Ecto neural progenitor cell (in vitro differentiated cells): ENCODE measurements at regions not wholly inside any gene's neighbourhood (a gene's known extent, or its start where the extent isn't known, plus 50 kb on each side); places are given as distances from the start of the nearest gene placed in this dataset.

ENCODE experiments used
- DNase-seq: peaks from one replicate; pipeline ENCODE4 v3.0.0-alpha.2; 2018; ENCODE audit warnings: low spot score

DNA sequence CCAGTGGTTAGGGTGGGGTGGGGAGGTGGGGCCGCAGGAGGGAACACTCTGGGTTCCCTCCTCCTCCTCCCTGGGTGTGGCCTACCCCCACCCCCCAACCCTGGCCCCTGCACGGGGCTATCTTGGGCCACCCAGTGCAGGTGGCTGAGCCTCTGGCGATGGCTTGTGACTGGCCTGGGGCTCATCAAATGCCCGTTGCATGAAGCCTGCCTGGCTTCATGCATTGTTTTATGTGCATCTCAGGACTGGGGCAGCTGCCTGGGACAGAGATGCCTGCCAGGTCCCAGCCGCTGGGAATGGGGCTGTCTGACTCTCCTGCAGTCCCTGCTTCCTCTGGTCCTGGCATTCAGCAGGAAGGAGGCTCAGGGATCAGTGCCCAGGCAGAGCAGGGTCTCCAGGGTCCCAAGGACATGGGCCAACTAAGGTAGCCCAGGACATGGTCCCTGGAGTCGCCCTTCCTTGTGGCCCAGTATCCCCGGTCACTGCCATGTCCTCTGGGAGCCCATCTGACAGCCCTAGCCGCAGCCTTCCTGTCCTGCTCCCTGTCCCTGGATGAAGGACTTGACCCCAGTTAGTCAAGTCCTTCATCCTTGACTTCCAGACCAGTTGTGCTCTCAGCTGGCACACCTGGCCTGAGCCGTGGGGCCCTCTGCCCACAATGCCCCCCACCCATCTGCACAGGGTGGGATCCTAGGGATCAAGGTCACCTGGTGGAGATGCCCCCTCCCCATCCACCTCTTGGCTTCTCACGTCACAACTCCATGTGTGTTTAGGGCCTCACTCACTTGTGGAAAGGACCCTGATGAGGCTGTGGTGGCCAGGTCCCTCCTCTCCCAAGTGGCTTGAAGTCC, 112.1 kb upstream of the FGF3 start:
- DNase-seq, result no peak

DNA sequence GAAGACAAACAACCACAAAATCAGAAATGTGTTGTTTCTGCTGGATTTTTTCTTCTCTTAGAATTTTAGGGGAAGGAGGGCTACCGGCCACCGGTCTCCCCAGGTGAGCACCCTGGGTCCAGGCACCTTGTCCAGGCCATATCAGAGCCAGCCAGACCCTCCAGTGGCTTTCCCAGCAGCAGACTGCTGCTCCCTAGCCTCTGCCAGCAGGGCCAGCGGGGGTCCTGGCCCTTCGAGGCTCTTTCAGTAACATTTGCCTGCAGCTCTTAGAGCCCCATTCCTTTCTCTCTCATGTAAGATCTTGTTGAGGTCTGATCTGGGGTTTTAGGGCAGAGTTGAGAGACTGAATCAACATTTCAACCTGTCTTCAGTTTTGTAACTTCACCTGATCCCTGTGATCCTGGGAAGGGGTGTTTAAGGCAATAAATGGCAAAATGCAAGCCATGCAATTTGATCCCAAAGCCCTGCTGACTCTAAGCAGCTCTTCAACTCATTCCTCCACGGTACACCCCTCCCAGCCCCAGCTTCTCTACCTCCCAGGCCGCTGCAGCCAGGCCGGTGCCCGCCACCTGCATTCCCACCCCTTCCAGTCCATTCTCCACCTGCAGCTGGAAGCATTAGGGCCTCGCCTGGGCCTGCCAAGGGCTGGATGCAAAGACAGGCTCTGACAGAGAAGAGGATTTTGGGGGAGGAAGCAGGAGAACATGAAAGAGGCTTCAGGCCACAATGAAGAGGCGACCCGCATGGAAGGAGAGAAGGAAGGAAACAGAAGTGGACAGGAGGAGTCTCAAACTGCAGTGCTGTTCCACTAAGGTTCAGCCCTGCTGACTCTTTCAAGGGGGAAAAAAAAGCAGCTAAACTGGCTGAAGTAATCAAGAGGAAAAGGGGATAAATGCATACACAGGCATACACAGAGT, 113.0 kb upstream of the FGF3 start:
- no peak for DNase-seq

GRCh38 chr11:69934861-69935494, 115.8 kb upstream of the FGF3 start:
- DNase-seq, result no peak

DNA sequence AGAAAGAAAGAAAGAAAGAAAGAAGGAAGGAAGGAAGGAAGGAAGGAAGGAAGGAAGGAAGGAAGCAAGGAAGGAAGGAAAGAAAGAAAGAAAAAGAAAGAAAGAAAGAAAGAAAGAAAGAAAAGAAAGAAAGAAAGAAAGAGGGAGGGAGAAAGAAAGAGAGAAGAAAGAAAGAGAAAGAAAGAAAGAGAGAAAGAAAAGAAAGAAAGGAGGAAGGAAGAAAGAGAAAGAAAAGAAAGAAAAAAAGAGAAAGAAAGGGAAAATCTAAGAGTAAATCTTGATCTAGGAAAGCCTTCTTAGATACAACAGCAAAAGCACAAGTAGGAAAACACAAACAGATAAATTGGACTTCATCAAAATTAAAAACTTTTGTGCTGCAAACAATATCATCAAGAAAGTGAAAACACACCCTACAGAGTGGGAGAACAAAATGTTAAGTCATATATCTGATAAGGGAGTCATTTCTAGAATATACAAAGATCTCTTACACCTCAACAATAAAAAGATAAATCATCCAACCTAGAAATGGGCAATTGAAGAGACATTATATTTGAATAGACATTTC, 116.8 kb upstream of the FGF3 start:
- no peak for DNase-seq

DNA sequence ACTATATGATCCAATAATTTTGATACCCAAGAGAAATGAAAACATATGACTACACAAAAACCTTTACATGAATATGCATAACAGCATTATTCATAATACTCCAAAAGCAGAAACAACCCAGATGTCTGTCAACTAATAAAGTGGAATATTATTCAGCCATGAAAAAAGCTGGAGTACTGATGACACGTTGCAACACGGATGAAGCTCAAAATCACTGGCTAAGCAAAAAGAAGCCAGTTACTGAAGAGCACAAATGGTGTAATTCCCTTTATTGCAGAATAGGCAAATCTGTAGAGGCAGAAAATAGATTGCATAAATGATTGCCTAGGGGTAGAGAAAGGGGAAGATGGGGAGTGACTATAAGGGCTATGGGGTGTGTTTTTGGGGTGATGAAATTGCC, 117.6 kb upstream of the FGF3 start:
- no peak for DNase-seq

DNA sequence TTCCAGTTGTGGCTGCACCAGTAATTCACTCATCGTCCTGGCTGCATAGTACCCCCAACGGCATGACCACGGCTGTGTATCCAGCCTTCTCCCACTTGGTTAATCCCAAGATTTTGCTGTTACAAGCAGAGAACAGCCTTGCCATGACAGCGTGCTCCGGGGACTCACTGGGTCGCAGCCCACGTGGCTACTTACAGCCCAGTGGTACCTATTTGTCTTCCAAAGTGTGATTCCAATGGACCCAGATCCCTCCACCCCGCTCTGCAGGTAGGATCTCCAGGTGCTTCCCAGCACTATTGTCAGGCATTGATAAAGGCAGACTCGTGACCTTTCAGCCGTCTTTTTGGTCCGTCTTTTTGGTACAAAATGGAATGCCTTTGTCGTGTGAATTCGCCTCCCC, 119.0 kb upstream of the FGF3 start:
- no peak for DNase-seq

DNA sequence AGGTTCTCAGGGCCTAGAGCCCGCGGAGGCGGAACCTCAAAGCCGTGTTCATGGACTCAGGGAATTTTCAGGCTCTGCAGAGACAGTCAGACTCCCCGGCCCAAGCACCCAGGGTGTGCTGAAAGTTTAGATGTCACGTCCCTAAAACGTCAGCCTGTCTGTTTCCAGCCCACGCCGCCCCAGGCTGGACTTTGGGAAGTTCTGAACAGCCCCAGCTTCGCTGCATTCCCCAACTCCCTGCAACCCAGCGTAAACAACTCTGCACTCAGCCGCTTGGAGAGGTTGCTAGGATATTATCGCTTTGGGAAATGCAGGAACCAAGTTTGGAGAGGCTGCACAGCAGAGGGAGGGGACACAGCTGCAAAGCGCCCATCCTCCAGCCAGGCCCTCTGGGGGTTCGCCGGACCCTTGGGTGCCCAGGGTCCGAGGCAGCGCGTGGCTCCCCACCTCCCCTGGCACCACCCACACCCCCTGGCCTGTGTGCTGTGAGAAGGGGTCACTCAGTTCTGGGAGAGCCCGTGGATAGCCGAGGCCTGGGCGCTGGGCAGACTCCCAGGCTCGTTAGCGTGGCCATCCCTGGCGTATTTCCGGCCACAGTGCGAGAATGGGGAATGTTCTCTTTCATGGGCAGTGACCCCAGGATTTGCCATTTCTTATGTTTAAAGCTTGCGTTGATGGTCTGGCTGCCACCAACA, 120.5 kb upstream of the FGF3 start:
- DNase-seq, result no peak

DNA sequence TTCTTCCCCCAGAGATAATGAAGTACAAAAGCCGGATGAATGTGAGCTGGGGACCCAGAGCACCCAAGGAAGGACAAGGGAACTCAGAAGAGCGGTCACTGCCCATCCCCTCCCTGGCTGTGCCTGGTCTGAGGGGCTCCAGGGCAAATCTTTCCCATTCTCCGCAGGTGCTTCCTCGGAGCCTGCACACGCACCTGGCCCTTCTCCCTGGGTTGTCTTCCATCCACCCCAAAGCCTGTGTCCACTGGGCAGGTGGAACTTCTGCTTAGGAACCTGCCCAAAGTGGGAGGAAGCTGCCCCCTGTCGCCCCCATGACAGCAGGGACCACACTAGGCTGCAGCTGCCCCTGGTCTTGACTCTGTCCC, 121.0 kb upstream of the FGF3 start:
- DNase-seq, result no peak

DNA sequence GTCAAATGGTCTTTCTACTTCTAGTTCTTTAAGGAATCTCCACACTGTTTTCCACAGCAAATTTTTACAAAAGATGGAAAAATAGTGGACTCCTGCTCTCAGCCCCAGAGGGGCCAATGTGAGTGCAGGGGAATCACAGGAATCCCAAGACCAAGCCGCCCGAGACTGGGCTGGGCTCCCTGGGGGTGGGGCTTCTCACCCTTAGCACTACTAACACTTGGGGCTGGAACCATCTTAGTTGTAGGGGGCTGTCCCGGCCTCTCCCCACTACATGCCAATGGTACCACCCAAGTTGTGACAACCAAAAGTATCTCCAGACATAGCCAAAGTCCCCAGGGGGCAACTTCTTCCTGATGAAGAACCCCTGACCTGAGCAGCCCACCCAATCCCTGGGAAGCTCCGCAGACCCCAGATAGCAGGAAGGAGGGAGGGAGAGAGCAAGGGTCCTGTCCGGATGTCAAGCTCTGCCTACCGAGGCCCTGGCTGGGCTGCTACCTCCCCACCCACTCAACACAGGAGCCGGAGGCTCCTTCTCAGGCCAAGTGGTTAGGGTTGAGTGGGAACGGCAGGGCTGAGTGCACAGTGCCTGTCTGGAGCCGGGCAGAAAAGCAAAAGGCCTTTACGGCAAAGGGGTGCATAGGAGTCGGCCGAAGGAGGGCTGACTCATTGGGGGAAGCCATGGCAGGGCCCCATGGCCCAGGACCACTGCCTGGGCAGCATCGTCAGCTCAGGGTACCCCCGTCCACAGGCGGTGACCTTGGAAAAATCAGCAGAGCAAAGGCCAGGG, 122.5 kb upstream of the FGF3 start:
- DNase-seq, result no peak

GRCh38 chr11:69942333-69942820, 123.2 kb upstream of the FGF3 start:
- DNase-seq, result no peak

- no peak for DNase-seq
Measured at GRCh38 chr11:69943066-69943465, 123.8 kb upstream of the FGF3 start.

GRCh38 chr11:69943506-69943905, 124.3 kb upstream of the FGF3 start:
- no peak for DNase-seq

DNA sequence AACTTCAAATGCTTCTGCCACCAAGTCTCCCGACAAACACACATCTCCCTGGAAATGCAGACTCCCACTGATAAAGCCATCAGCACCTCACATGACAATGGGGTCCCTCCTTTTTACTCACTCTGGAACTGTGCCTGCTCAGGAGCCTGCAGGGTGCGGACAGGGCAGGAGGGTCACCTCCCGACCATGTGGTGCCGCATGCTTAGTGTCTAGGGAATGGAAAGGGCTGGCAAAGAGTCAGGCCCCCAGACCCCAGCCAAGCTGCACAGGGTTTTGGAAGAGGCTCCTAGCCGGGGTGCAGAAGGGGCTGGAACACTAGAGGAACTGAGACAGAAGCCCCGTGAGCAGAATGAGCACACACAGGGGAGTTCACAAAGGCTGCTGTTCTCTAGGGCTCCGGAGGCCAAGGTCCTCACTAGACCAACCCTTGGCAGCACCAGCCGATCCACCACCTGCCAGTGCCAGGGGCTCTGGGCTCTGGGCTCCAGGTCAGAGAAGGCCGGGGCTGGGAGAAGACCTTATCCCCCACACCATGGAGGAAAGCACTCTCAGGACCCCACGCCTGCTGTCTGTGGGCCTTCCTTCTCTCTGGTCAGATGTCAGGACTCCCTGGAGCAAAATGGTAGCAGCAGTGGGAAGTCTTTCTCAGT, 125.1 kb upstream of the FGF3 start:
- no peak for DNase-seq

GRCh38 chr11:69945157-69945556, 125.9 kb upstream of the FGF3 start:
- DNase-seq, result no peak

DNA sequence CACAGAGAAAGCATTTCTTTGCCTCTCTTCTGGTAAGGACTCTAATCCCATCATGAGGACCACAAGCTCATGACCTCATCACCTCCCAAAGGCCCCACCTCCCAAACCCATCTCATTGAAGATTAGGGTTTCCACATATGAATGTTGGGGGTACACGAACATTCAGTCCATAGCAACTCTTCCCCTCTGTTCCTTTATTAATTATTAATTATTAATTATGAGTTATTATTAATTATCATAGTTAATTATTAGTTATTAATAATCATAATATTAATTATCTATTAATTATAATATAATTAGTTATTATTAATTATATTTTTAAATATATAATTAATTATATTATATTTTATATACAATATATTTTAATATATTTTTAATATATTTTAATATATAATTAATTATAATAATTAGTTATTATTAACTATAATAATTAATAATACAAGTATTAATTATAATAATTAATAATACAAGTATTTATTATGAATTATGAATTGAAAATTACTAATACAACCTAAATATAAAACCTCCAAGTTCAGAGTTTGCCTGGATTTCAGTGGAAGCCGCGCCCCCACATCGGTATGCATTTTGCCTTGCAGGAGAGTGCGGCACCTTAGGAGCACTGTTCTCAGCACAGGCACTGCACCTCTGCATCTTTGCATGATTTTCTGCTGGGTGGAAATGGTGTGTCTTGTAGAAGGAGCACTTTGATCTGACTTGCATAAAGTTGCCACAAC, 128.0 kb upstream of the FGF3 start:
- DNase-seq, result no peak

GRCh38 chr11:69947793-69948255, 128.6 kb upstream of the FGF3 start:
- no peak for DNase-seq

DNA sequence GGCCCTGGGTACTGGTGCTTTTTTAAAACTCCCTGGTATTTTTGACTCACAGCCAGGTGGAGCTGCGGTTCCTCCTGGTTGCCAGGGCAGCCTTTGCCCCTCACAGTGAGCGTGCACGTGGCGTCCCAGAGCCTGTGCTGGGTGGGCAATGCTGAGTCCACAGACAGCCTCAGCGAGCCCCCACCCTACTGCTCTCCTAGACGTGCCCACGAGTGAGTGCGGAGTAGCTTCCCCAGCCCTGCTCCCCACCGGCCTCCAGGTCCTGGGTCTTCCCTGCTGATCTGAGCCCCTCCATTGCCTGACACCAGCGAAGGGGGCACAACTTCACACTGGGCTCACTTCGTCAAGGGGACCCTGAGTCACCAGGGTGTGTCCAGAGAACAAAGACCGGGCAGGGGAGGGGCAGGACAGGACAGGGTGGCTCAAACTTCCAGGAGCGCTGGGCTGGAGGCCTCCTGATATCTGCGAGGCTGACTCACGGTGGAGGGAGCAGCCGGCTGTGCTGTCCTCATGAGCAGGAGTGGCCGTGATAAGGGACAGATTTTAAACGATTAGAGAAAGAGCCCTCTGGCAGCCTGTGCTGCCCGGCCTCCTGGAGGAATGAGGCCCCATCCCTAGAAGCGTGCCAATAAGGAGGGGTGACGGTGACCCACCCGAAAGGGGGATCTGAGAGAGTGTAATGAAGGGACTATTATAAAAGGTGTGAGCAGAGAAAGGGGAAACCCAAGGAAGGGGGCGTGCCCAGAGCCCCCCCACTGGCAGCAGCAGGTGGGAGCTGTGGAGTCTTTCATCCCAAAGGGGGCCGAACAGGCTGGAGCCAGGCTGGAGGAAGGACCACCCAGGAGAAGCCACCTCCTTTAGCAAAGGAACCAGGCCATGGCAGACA, 129.3 kb upstream of the FGF3 start:
- DNase-seq, result no peak

GRCh38 chr11:69949327-69949726, 128.8 kb upstream of the ANO1 start:
- DNase-seq, result no peak
